HG03439 (cell line): ENCODE measurements at regions not wholly inside any gene's neighbourhood (a gene's known extent, or its start where the extent isn't known, plus 50 kb on each side); places are given as distances from the start of the nearest gene placed in this dataset.
A peak's percentile ranks its signal among the peaks of the same experiment; 100 is the strongest.

Experiments
- ATAC-seq: cut with Tn5 transposase; IDR thresholded peaks from one replicate; pipeline ENCODE4 v1.9.1; 2021; ENCODE audit warnings: mild to moderate bottlenecking, moderate library complexity; ENCODE audit not compliant: unreplicated experiment

DNA sequence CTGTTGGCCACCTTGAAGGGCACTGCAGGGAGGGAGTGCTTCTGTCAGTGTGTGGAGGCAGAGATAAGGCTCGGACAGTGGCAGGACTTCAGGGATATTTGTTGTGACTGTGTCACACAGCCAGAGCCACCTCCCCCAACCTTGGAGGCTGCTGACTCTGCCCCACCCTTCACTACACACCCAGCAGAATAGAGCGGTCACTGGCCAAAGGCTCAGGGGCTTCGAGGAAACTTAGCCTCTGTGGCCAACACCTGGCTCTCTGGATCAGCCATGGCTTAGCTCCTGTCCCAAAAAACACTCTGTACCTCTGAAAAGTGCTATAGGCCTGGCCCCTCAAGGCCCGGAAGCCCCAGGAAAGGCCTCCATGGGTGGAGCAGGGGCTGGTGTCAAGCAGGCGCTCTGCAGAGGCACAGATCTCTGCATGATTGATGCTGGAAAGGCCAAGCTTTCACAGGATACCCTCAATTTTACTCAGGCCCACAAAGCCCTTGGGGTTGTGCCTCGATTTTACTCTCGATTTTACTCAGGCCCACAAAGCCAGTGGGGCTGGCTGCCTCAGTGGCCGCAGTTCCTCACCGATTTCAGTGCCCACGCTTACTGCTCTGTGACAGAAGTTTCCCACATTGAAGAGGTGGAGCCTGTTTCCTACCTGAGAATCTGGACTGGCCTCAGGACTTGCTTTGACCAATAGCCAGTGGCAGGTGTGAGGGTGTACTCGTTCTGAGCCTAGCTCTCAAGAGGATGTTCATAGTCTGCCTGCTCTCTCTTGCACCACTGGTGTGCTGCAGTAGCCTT lies 113.2 kb upstream of the GPR26 start:
- ATAC-seq = peak; percentile 52

- ATAC-seq = peak; percentile 31
Measured at GRCh38 chr10:123553810-123554430, 112.2 kb upstream of the GPR26 start.

GRCh38 chr10:123554656-123555055 lies 111.5 kb upstream of the GPR26 start:
- no peak for ATAC-seq

- no peak for ATAC-seq
Measured at GRCh38 chr10:123555616-123556015, 110.5 kb upstream of the GPR26 start.

- no peak for ATAC-seq
Measured at GRCh38 chr10:123556049-123556448, 110.1 kb upstream of the GPR26 start.

- ATAC-seq = no peak
Measured at GRCh38 chr10:123556736-123557135, 109.4 kb upstream of the GPR26 start.

GRCh38 chr10:123557366-123558108 lies 108.6 kb upstream of the GPR26 start:
- no peak for ATAC-seq

DNA sequence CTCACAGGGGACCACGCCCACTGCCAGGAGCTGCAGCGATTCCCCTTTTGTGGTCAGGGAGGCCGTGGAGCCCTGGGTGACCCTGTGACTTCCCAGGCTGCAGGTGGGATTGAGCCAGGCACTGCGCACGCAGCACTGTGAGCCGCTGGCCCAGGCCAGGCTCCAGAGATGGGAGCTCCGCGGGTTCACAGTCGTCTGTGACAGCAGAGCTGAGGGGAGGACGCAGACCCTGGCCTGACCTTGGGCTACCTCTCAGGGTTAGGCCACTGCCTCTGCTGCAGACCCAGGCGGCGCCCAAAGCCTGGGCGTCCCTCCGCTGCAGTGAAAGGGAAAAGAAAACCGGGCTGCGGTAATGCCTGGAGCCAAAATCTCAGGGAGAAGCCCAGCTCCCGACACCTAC lies 107.5 kb upstream of the GPR26 start:
- ATAC-seq = no peak

- ATAC-seq = peak; percentile 66
Measured at GRCh38 chr10:123559066-123559822, 106.9 kb upstream of the GPR26 start.

GRCh38 chr10:123559823-123560092 lies 106.4 kb upstream of the GPR26 start:
- ATAC-seq = no peak

GRCh38 chr10:123560301-123561140 lies 105.6 kb upstream of the GPR26 start:
- no peak for ATAC-seq

- ATAC-seq = no peak
Measured at GRCh38 chr10:123561141-123561440, 105.1 kb upstream of the GPR26 start.

DNA sequence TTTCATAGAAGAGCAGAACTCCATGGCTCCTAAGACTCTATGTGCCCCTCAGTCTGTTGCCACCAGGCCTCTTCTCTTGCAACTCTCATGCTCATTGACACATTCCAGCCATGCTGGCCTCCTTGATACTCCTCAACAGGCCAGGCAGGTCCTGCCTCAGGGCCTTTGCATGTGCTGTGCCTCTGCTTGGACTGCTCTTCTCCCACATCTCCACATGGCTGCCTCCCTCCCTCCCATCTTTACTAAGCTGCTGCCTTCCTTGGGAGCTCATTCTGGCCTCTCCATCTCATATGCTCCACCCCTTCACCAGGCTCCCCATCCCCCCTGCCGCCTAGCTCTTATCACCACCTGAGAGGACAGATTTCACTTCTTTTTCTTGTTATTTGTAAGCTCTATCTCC lies 103.8 kb upstream of the GPR26 start:
- no peak for ATAC-seq

DNA sequence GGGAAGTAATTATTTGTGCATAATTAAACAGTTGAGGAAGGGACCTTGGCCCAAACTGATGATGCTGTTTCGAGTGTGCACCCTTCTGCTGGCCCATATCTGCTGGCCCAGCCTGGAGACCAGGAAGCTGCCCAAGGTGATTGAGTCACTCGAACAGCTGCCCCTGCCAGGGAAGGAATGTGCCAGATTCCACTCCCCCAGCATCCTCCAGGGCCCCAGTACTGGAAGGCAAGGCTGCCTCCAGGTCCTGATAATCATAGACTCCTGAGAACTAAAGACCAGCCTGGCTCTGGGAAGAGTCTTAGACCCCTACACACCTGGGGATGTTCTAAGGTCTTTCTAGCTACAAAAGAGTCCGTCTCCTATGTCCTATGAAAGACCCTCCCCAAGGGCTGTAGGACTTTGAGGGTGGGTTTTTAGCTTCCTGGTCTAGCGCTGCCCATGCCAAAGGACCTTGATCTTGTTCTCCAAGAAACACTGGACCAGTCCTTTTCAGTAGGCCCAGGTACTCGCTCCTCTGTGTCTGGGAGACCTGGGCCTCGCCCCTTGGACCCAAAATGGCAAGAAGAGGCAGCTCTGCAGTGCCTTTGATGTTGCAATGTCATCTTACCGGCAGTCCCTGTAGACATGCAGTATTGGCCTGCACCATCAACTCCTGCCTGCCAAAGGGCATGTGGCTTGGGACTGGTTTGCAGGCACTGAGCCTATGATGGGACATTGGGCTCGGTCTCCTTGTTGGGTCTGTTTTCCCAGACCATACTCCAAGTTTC lies 103.2 kb upstream of the GPR26 start:
- no peak for ATAC-seq

- no peak for ATAC-seq
Measured at GRCh38 chr10:123563581-123563855, 102.6 kb upstream of the GPR26 start.

GRCh38 chr10:123563994-123564393 lies 102.2 kb upstream of the GPR26 start:
- ATAC-seq = no peak

GRCh38 chr10:123564631-123565030 lies 101.5 kb upstream of the GPR26 start:
- no peak for ATAC-seq

DNA sequence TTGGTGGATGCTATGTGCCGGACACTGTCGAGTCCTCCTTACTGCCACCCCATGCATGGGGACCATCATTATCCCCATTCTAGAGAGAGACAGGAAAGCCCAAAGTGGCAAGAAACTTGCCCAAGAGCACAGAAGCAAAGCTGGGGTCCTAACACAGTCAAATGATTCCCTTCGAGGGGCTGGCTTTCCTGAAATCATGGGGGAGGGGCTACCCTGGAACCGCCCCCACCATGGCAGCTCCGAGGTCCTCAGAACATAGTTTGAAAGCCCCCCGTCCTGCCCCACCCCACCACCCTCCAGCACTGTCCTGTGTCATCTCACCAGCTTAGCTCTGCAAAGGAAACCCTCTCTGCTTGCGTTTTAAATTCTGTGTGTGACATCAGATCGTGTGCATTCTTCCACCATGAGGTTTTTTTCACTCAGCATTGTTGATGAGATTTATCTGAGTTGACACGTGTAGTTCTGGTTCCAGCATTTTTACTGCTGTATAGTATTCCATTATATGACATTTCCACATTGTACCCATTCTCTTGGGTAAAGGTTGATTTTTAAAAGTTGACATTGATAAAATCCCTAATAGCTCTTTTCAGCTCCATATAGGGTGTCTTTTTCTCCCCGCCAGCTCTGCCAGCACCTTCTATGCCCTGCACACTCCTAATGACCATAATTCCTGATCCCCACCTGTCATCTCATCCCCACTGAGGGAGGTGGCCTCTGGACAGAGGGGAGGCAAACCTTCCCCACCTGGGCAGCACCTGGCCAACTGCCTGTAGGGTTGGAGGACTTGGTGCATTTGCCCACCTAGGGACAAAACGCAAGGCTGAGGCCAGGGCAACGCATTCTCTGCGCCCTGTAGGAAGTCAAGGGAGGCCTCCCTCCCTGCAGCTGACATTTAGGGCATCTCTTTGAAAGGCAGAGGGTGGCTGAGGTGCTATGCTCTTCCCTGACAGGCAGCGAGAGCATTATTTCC lies 100.2 kb upstream of the GPR26 start:
- ATAC-seq = no peak
